Stomach smooth muscle (tissue), 2 donors: ENCODE measurements at regions not wholly inside any gene's neighbourhood (a gene's known extent, or its start where the extent isn't known, plus 50 kb on each side); places are given as distances from the start of the nearest gene placed in this dataset.

Experiments used
- H3K27ac ChIP-seq: one replicate; pipeline ENCODE4 v1.7.0; 2013; ENCODE audit warnings: mild to moderate bottlenecking, low read length, inconsistent platforms
- H3K27me3 ChIP-seq, 2 donors: one replicate each; pipeline ENCODE4 v1.7.0; 2013; ENCODE audit warnings: low read length in 2 of 2; ENCODE audit not compliant: insufficient read depth in 2 of 2, control insufficient read depth in 1 of 2
- H3K36me3 ChIP-seq, 2 donors: one replicate each; pipeline ENCODE4 v1.7.0; 2013; ENCODE audit warnings: low read length in 2 of 2; ENCODE audit not compliant: control insufficient read depth in 2 of 2, insufficient read depth in 2 of 2
- H3K4me1 ChIP-seq: one replicate; pipeline ENCODE4 v1.7.0; 2013; ENCODE audit warnings: low read length; ENCODE audit not compliant: control insufficient read depth, insufficient read depth
- H3K4me3 ChIP-seq, 2 donors: one replicate each; pipeline ENCODE4 v1.7.0; 2013; ENCODE audit warnings: low read length in 2 of 2
- H3K9ac ChIP-seq, 2 donors: one replicate each; pipeline ENCODE4 v1.7.0; 2013; ENCODE audit warnings: low read length in 2 of 2, mild to moderate bottlenecking in 1 of 2
- H3K9me3 ChIP-seq, 2 donors: one replicate each; pipeline ENCODE4 v1.7.0; 2013; ENCODE audit warnings: low read length in 2 of 2; ENCODE audit not compliant: control insufficient read depth in 2 of 2
- donor health status: healthy.
- donor health status: Pancreatic carcinoma.

DNA sequence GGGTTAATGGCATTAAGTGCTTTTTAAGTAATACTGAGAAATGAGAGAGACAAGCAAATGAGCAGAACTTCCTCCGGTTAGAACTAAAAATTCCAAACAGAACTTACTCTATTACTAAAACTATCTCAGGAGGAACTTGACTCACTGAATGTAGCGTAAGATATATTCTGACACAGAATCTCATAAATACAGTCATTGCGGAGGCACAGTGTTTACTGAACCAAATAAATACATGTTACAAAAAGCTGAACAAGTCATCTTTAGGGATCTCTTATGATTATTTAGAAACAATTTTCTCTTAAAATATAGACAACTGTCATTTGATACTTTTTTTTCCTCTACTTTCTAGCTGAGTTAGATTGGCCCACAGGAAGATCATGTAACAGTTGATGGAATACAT is 283.1 kb downstream of the KLF12 start:
- H3K27ac ChIP-seq, result no peak overlapping the region
- H3K36me3 ChIP-seq, result peaks cover 0 to under 1% of the 10 kb centered on the region in 2 donors
- no peaks in the 10 kb centered on the region for H3K9me3 ChIP-seq
- H3K27me3 ChIP-seq, result no peaks in the 10 kb centered on the region
- no peaks in the 10 kb centered on the region for H3K4me1 ChIP-seq
- no peak overlapping the region for H3K9ac ChIP-seq
- no peak overlapping the region for H3K4me3 ChIP-seq

DNA sequence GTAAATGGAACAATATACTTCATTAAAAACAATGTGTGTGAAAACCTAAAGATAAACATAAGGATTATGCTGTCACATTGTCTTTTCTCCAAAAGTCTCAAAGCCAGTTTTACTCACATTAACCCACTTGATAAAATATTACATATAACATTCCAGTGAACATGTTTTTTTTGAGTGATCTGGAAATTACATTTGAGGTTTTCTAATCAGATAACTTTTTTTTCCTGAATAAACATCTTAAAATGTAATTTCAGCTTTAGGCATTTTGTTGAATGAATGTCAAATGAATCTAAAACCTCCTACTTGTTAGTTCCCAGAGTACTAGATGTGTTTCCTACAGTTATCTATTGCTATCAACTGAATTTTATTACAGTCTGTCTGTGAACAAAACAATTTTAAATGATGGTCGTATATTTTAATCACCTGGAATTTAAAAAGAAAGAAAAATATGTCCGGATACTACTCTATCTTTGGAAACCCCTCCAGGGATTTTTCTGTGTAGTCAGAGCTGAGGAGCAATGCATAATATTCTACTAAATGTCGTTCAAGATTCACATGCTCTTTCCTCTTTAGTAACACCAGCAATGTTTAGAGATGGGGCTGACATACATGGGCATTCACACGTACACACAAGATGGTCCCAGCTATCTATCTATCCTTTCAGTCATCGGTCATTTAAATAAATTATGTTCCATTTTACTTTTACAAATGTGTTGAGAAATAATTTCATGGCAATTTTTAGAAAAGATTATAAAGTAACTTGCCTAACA is 283.9 kb downstream of the KLF12 start:
- Histone ChIP-seq H3K9me3 (no peaks in the 10 kb centered on the region), H3K4me1 (no peaks in the 10 kb centered on the region), H3K4me3 (no peak overlapping the region), H3K27ac (no peak overlapping the region), H3K27me3 (no peaks in the 10 kb centered on the region), H3K9ac (no peak overlapping the region), H3K36me3 (peaks cover 6 to 7% of the 10 kb centered on the region in 2 donors)

DNA sequence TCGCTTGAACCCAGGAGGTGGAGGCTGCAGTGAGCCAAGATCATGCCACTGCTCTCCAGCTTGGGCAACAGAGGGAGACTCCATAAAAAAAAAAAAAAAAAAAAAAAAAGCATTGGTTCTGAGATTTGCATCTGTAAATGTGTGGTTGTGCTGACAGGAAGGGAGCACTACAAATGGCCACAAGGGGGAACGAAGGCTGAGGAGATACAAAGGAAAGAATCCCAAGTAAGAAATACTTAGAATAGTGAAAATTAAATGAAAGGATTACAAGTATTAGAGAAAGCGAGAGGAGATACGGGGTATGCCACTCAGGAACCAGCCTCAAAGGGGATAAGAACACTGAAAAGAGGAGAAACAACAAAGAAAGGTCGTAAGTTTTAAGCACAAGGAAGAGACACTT is 284.9 kb downstream of the KLF12 start:
- H3K4me1 ChIP-seq, result no peaks in the 10 kb centered on the region
- peaks cover 6 to 7% of the 10 kb centered on the region in 2 donors for H3K36me3 ChIP-seq
- no peak overlapping the region for H3K4me3 ChIP-seq
- no peak overlapping the region for H3K9ac ChIP-seq
- H3K27ac ChIP-seq, result no peak overlapping the region
- no peaks in the 10 kb centered on the region for H3K27me3 ChIP-seq
- no peaks in the 10 kb centered on the region for H3K9me3 ChIP-seq

DNA sequence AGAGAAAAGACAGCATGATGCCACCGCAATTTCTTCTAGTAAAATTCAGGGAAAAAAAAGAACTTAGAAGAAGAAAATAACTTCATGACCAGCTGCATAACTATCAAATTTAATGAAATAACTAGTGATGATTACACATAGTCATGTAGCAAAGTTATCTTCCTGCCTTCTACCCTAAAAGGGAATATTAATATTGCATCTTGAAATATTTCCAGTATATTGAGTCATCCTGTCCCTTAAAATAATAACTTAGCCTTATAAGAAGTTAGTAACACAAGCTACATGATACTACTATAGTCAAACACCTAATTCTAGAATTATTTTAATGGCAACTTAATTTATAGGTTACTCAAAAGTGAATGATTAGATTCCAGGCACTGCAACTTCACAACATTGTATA is 289.2 kb downstream of the KLF12 start:
- Histone ChIP-seq H3K4me1 (no peaks in the 10 kb centered on the region), H3K27me3 (no peaks in the 10 kb centered on the region), H3K9ac (no peak overlapping the region), H3K27ac (no peak overlapping the region), H3K9me3 (no peaks in the 10 kb centered on the region), H3K36me3 (peaks cover 6 to 7% of the 10 kb centered on the region in 2 donors), H3K4me3 (no peak overlapping the region)

DNA sequence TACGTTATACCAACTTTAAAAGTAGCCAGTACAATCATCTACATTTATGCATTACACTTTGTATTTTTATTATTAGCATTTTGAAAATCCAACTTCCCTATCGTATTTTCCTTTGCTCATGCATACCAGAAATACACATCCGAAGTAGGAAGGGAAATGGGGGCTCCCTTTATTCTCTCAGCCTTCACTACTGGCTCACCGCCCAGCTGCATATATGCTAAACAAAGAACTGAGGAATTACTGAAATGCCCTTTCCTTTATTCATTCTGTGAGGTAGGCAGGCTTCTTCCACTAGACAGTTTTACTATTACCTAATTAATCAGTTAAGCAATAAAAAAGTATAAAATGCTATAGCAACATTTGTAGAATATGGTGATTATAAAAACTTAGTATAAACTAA is 291.6 kb downstream of the KLF12 start:
- Histone ChIP-seq H3K4me3 (no peak overlapping the region), H3K9ac (no peak overlapping the region), H3K36me3 (peaks cover 6 to 7% of the 10 kb centered on the region in 2 donors), H3K4me1 (no peaks in the 10 kb centered on the region), H3K27me3 (no peaks in the 10 kb centered on the region), H3K9me3 (no peaks in the 10 kb centered on the region), H3K27ac (no peak overlapping the region)

DNA sequence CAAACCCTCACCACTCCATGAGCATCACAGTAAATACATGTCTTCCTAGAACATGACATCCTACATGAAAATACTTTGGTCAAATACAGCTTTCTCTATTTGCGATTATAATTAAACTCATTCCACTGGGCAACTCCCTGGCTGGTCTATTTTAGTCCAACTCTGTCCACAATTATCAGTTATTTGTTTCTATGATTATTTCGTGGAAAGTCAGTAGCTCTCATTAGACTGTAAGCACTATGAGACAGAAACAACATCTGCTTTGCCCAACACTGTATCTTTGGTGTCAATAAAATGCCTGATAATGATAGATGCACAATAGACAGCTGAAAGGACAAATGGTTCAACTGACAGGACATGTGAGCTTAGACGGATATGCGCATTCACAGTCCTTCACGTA is 292.0 kb downstream of the KLF12 start:
- Histone ChIP-seq H3K9ac (no peak overlapping the region), H3K27ac (no peak overlapping the region), H3K4me3 (no peak overlapping the region), H3K9me3 (no peaks in the 10 kb centered on the region), H3K36me3 (peaks cover 6 to 7% of the 10 kb centered on the region in 2 donors), H3K4me1 (no peaks in the 10 kb centered on the region), H3K27me3 (no peaks in the 10 kb centered on the region)

DNA sequence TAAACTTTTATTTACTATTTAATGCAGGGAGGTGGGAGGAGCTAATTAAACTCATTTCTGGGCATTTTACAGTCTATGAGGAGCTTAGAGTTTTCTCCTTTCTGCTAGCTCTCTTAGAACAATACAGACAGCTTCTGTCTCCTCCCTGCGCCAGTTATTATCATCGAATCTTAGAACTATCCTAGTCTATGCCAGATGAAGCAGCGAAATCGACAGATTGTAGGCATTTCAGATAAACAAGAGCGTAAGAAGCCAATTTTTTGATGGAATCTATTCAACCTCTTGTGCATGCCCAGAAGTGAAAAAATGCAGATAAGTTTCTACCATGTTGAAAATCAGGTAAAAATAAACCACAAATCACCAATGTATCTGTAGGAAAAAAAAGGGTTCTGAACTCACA is 297.1 kb downstream of the KLF12 start:
- H3K36me3 ChIP-seq, result no peaks in the 10 kb centered on the region
- no peaks in the 10 kb centered on the region for H3K9me3 ChIP-seq
- no peak overlapping the region for H3K9ac ChIP-seq
- no peak overlapping the region for H3K27ac ChIP-seq
- H3K27me3 ChIP-seq, result no peaks in the 10 kb centered on the region
- H3K4me3 ChIP-seq, result no peak overlapping the region
- no peaks in the 10 kb centered on the region for H3K4me1 ChIP-seq

DNA sequence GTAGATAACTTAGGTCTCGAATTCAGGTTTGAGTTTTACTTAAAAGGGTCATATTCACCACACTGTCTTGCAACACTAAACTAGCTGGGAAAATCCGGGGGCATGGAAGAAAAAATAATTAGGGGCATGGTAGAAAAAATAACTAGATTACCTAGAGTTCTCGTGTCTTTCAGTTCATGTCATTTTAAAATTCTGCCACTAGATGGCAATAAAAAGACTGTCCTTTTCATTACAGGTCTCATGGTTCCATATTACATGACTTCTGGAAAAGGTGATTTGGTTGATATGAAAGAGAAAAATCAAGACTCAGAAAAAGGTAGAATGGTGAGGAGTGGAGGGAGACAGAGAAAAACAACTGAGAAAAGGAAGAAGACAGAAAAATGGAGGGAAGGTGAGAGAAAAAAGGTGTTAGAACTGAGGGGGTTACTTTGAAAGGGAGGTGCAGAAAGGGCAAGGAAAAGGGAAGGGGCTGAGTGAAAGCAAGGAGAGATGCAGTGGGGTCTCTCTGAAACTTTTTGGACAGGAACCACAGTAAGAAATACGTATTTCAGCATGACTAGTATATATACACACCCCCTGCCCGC is 299.0 kb downstream of the KLF12 start:
- H3K27me3 ChIP-seq, result no peaks in the 10 kb centered on the region
- no peaks in the 10 kb centered on the region for H3K9me3 ChIP-seq

DNA sequence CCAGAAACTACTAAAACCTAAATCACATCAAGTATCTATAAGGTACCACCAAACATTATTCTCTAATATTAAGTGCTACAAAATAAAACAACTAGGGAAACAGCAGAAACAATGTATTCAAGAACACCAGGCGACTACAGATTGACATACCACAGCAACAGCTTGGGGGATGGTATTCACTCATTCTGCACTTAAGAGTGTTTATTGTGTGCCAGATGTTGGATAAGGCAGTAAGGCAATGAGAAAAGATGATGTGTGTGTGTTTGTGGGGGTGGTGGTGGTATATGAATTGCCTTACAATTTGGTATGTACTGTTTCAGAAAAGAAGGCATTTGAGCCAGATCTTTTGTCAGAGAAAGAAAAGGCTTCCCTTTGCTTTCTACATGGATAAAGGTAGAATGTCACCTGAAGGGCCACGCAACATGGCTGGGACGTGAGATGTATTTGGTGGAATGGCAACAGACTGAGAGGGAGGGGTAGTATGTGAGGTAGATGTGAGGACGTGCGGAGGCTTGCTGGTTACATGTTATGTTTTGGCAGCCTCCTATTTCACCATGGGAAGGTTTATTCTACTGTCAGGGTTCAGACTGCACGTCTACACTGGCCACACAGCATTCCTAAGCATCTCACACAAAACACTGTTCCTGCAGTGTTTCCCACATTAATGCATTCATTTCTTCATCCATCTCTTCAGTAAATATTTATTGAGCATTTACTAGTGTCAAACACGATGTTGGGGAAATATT is 300.7 kb downstream of the KLF12 start:
- Histone ChIP-seq H3K27ac (no peak overlapping the region), H3K4me1 (no peaks in the 10 kb centered on the region), H3K9ac (no peak overlapping the region)

More for the DNA sequence above, 299.0 kb downstream of the KLF12 start:
- Histone ChIP-seq H3K4me3 (no peak overlapping the region), H3K27ac (no peak overlapping the region), H3K4me1 (no peaks in the 10 kb centered on the region), H3K9ac (no peak overlapping the region), H3K36me3 (no peaks in the 10 kb centered on the region)

DNA sequence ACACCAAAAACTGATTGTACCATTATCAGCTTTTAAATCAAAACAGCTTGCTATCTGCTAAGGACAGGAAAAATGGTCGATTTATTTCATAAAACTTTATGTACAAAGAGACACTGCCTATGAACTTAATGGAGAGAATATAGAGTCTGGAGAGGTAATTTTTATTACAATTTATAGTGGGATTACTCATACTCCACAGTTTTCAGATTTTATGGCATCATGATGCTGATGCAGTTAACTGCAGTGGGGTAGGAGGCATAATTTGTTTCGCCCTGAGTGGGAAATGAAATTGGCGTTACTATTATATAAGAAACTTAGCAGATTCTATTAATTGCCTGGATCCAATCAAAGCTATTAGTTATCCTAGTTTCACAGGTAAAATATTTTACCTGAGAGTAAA is 301.4 kb downstream of the KLF12 start:
- Histone ChIP-seq H3K4me3 (no peak overlapping the region), H3K4me1 (no peaks in the 10 kb centered on the region), H3K9ac (no peak overlapping the region), H3K27me3 (no peaks in the 10 kb centered on the region), H3K9me3 (no peaks in the 10 kb centered on the region), H3K36me3 (no peaks in the 10 kb centered on the region), H3K27ac (no peak overlapping the region)

More for the DNA sequence above, 300.7 kb downstream of the KLF12 start:
- no peaks in the 10 kb centered on the region for H3K36me3 ChIP-seq
- no peaks in the 10 kb centered on the region for H3K9me3 ChIP-seq
- H3K4me3 ChIP-seq, result no peak overlapping the region
- no peaks in the 10 kb centered on the region for H3K27me3 ChIP-seq
